Fibroblast of skin of left biceps (primary cell): ENCODE measurements at regions not wholly inside any gene's neighbourhood (a gene's known extent, or its start where the extent isn't known, plus 50 kb on each side); places are given as distances from the start of the nearest gene placed in this dataset.

ENCODE experiments used
- DNase-seq, 2 experiments: peaks; one replicate each; pipeline ENCODE4 v3.0.0-alpha.2; 2013; ENCODE audit warnings: low read depth in 2 of 2

DNA sequence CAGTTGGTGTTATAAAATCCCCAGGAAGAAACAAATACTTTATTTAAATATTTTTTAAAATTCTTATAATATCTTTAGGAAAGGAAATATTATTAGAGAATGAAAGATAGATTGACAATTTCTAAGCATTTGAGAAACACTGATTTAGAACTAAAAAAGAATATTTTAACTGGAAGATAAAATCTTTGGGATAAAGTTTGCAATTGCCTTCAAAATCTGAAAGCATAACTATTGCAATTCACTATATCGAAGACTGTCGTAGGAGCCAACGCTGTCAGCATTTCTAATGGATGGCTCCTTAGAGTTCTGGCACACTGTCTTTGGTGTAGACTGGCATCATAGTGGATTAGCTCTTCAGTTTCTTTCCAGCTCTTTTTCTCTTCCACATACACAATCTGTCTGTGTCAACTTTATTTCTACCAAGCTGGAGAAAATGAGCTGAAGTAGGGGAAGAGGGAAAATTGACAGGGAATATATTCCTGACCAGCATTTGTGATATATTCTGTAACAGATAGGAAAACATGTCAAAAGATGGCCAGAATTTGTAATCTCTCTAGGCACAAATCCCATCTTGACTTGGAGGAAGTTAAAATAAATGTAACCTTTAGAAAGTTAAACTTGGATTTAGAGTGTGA, 1561.4 kb downstream of the MAT2B start:
- no peak for DNase-seq

DNA sequence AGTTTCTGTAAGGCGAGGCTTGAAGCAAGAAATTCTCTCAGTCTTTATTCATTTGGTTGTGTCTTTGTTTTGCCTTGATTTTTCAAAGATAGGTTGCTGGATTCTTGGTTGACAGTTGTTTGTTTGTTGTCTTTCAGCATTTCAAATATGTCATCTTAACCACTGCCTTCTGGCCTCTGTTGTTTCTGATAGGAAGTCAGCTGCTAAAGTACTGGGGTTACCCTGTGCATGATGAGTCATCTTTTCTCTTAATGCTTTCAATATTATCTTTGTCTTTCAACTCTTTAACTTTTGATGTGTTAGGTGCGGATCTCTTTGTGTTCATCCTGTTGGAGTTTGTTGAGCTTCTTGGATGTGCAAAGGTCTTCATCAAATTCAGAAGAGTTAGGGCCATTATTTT, 1571.3 kb downstream of the MAT2B start:
- no peak for DNase-seq

DNA sequence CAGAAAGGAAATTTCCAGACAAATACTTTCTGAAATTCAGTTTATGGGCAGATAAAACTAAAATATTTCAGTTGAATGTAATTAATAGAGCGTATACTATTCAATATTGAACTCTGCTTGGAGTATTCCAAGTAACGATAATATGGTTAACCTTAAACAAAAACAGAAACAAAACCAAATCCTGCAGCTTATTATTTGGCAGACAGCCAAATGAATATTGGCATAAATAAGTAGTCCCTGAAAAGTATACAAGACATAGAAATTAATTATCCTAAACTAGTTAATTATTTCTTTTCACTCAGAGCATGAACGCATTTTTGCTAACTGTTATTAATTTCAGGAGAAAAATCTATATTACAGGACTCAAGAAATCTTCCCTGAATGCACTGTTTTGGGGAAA, 1574.0 kb downstream of the MAT2B start:
- no peak for DNase-seq

DNA sequence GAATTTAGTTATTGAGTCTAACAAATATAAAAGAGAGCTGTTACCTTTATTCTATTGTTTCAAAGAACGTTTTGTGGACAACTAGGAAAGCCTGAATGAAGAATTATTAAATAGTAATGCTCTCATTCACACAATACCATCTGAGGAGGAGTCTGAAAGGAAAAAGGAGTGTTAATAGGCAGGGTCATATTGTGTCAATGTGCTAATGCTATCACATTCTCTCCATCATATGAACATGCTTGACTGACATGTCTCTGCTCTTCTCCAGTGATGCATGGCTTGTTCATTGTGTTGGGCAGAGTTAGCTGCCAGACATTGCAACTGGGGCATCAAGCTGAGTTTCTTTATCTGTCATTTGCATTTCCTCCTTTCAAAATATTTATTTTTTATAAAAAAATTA, 1578.0 kb downstream of the MAT2B start:
- DNase-seq = no peak

DNA sequence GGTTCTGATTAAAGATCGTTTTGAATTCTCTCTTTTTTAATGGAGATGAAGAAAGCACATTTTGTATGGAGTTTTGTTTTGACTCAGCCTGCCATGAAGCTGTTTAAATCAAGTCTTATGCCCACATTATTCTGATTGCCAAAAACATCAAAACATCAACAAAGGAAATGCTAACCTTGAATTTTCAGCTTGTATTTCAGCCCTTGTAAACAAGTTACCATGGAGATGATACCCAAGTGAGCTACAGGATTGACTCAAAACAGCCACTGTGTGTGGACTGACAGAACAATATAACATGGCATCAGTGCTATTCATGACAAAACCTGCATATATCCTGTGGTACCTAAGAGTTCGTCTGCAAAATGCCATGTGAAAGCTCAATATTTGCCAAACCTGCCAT, 1581.0 kb downstream of the MAT2B start:
- DNase-seq = no peak

DNA sequence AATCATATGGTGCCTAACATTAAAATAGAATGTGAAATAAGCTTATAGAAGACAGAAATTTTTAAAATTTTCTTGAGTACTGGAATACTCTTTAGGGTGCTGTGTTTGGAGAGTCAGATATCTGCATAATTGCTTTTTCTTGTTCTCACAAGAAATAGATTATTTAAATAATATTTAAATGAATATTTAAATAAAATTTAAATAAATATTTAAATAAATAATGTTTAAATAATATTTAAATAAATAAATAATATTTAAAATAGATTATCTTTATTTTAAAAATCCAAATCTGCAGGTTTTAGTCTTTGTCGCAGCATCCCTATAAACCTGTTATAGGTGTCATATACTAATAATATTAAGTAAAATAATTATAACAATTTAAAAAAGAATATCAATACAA, 1589.4 kb downstream of the MAT2B start:
- DNase-seq = no peak

DNA sequence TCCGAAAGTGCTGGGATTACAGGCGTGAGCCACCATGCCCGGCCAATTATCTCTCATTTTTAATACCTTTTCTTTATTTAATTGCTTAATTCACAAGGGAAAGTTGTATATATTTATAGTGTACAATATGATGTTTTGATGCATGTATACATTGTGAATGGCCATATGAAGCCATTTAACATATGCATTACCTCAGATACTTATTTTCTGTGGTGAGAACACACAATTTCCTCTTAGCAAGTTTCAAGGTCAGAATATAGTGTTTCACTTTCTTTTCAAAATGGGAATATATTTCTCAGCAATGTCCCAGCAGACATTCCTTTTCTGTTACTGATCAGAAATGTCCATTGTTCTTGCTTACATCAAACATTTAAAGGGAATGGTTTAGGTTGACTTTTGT, 1596.3 kb downstream of the MAT2B start:
- no peak for DNase-seq

DNA sequence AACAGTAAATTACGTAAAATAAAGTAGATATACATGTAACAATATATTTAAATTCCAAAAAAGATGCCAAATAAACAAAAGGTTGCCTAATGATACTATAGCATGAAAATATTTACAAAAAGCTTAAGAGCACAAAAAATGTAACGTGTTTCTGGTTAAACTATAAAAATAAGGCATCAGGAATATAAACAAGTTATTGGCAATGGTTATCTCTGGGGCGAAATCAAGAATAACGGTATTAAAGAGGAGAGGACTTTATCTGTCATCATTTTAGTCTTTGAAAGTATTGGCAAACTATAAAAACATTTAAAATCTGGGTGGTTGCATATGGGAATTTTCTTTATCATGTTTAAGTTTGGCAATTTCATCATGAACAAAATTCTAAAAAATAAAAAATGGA, 1599.2 kb downstream of the MAT2B start:
- no peak for DNase-seq

DNA sequence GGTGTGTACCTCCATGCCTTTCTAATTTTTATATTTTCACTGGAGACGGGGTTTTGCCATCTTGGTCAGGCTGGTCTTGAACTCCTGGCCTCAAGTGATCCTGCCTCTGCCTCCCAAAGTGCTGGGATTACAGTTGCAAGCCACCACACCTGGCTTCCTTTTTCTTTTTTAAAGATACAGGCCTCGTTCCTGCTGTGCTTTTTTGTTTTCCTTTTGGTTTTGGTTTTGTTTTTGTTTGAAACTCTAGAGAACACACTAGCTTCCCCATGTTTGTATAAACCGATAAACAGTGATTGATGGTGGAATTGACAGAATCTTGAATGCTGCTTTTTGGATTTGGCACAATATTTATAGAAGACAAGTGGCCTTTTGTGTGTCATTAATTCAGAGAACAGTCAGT, 1603.4 kb downstream of the MAT2B start:
- no peak for DNase-seq

DNA sequence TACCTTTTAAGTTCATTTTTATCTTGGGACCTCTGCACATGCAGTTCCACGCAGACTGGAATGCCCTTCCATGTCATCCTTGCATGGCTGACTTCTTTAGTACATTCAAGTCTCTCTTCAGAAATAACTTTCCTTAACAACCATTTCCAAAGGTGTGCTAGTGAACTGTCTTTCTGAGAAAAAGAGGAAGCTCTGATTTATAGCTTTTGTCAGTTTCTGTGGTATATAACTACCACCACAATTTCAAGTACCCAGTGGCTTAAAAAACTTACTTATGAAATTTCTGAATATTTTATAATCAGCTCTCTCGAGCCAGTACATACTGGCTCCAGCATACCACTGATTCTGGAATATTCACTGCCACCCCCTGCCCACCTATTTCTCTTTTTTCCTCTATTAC, 1613.8 kb downstream of the MAT2B start:
- no peak for DNase-seq

DNA sequence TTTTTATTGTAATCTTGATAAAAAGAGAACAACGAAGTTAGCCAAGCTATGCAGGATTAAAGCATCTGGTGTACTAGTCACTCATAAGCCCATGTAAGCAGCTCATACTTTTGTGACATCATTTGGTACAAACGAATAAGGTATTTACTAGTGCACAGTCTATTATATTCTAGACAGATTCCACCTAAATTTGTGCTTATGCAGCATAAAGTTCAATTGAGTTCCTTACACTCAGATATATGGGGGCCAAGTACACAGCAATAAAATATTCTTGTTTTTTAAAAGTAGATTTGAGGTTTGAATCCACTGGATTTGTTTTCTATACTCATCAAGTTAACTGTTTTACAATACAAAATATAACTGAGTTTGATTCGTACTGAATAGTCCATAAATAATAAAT, 1621.2 kb downstream of the MAT2B start:
- DNase-seq = no peak

DNA sequence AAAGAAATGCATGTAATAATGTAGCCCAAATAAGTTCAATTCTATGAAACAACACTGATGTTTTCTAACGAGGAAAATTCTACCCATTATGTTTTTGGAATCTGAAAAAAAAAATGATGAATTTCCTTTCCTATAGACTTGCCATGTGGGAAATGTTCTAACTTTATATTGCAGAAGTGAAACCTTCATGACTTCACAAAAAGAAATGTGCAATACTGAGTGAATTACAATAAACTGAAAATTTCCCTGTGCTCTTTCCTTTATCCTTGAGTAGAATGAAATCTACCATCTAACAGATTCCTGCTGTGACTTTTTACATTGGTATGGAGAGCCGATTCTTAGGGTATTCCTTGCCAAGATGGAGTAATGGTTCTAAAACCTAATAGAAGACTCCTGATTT, 1622.5 kb downstream of the MAT2B start:
- no peak for DNase-seq

DNA sequence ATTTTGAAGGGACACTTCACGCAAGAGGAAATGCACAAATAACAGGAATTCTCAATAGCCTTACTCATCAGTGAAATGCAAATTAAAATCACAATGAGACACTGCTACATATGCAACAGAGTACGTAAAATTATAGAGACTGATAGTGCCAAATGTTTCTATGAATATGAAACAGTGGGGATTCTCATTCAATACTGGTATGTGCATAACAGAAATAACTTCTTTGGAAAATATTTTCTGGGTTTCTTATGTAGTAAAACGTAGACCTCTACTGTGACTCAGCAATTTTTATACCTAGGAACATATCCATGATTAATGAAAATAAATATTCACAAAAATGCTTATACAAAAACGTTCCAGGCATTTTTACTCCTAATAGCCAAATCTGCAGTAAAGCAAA, 1625.2 kb downstream of the MAT2B start:
- peak in 1 of 2 experiments; percentile 3 for DNase-seq

DNA sequence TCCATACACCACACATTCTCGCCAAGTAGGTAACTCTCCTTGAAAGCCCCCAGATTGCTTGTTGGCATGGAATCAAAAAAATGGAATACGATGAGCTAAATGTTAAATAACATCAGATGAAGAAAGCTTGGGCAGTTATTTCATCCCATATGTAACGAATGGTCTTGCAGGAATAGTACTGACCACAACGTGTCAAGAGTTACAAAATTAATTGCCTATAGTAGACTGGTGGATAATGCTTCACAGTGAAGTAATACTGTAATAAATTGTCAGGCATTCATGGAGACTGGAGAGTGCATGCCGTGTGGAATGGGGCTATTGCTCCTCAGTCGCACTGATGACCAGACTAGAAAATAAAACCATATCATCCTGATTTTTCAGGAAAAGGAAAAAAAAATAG, 1628.7 kb downstream of the MAT2B start:
- no peak for DNase-seq

DNA sequence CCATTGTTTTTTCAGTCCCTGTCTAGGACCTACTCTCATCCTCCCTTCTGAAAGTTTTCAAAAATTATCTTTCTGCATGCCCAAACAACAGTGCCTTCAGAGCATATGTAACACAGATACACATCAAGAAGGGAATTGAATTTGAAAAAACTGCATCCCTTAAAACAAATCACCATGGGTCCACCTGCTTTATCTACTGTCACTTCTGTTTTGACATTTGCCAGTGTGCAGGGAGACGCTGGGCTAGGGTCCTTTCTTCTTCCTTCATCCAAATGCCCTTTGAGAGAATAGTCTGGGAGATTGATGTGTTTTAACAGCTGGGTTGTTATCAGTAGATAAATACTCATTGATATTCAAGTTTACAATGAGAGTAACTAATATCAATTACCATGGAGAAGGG, 1630.1 kb downstream of the MAT2B start:
- no peak for DNase-seq

DNA sequence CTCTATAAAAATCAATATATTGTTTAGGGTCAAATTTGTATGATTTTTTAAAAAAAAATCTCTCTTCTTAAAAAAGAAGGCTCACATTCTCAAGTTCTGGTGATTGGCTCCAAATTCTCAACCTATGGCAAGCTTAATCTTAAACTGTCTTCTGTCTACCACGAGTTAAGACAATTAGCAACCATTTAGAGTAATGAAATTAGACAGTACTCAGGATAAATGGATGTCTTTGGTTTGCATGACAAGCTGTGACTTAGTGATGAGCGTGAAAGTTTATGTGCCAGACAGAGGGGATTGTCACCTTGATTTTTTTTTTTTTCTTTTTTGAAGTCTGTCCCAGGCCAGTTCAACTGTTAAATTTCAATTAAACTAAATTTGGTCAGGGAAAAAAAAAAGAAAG, 1632.3 kb downstream of the MAT2B start:
- no peak for DNase-seq

DNA sequence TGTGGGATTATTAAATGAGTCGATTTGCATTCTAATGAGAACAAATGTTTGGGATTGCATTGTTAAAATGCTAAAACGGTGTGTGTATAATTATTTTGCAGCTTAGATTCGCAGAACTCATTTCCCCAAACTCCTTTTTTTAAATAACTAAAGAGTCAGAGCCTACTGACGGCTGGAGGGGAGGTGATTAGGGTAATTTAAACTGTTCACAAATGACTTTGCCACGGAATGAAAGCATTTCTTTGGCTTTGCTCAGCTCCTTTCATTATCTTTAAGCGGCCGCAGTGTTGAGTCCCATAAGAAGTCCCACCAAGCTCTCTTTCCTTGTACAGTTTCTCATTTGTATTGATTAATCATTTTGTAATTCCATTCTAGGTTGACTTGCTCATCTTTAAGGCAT, 1632.8 kb downstream of the MAT2B start:
- no peak for DNase-seq

DNA sequence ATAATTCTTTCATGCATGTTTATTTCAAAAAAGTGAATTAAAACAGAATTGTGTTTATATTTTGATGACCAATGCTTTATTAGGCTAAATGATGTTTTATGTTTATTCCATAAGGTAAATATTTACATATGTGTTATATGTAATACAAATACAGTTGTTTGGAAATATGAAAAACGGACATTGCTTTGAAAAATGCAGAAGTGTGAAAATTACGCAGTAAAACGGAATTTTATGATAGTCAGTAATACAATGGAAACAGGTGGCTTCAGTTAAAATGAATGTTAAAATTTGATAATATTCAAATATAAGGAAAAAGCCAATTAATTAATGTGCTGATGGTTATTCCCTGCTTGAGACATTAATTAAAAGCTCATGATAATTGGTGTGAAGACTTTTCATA, 1633.8 kb downstream of the MAT2B start:
- DNase-seq = no peak

DNA sequence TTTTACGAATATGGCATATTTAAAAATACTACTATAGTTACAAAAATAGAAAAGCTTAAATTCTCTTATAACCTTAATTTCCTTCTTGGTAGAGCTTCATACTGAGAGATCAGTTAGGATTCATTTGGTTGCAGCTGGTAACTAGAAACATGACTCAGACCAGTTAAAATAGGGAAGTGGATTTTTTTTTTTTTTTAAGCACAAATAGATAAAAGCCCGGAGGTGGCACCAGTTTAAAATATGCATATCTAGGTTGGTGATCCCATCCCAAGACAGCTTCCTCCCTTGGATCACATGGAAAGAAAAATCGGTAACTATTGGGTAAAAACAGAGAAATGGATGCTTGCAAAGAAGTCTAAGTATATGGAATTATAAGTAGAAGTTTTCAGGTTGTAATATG, 1634.3 kb downstream of the MAT2B start:
- DNase-seq = no peak

DNA sequence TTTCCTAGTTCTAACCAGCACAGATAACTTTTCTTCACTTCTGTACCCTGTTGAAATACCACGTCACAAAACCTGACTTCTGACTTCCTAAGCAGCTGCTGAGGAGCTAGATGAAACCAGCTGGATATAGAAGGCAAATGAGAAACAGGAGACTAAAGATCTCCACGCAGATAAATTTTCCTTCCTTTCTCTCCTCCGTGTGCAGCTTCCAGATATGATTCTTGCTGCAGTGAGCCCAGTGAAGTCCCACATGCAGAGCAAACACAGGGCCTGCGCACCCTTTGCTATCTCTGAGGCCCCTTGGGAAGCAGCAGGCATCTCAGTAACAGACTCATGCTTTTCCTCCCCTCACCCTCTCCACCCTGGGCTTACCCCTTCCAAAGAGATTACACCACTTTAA, 1638.3 kb downstream of the MAT2B start:
- no peak for DNase-seq

DNA sequence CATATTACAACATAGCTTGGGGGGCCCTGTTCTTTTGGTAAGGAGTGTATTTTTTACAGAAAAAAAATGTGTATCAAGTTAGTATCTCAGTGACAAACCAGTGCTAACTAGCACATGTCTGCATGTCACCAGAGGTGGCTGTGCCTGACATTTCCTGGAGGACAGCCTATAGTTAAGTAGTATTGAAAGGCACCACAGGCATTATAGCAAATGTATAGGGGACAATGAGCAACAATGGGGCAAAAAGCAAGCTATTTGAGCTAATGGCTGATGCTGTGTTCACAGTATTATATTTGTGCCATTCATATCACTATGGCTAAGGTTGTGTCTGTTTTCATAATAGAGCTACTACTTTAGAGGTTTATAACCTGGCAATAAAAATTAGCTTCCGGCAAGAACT, 1644.0 kb downstream of the MAT2B start:
- no peak for DNase-seq

DNA sequence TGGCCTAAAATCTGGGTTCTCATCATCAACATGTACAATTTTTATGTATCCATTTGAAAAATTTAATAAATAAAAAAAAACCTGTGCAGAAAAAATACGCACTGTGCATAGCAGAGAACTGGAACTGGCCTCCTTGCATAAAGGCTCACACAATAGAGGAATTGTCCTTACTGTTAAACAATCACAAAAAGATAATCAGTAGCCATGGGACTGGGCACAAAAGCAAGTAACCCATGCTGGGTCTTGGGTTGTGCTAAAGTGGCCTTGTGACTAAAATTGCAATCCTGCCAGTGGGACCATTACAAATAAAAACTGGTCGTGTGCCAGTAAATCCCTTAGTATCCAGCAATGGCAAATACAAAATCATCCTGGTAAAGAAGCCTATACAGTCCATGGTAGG, 1646.6 kb downstream of the MAT2B start:
- no peak for DNase-seq

DNA sequence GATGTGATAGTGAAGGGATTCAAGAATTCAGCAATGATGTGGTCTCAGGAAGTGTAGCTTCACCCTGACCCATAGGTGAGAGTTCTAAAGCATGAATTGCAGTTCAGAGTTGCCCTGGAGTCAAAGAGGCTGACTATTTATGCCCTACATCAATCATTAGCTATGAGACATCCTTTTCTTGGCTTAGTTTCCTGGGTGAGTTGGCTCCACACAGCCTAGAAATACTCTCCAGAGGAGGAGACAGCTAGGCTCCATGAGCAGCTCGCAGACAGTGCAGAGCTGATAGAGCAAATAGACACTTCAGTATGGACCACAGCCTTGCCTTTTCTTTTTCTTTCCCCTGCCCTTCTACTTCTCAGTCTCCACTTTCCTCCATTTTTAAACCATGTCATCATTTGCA, 1651.8 kb downstream of the MAT2B start:
- no peak for DNase-seq

DNA sequence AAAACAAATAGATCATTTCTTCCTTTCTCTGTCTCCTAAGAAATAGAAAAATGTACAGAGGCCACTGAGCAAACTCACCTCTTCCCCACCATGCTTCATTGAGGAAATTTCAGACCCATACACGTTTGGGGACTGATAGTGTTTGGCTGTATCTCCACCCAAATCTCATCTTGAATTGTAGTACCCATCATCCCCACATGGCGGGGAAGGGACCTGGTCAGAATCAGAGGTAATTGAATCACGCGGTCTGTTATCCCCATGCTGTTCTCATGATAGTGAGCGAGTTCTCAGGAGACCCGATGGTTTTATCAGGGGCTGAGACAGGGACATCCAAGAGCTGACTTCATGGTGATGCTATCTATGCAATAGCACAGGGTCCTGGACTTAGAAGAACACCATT, 1655.8 kb downstream of the MAT2B start:
- DNase-seq = no peak

DNA sequence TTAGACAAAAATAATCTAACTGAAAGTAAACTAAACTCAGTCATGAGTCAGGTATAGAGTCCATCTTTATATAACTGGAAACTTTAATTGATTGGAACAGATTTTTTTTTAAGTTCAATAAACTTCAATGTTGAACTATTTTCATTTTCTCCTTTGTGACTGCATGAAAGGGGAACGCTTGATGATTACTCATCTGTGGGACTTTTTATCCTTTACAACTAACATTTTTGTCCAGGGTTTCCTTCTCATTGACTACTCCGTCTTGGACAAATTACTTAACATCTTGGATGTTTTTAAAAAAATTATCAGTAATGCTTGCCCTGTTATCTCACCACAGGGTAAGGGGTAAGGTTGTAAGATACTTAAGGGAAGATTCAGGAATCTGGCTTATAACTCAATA, 1658.4 kb downstream of the MAT2B start:
- no peak for DNase-seq
